Medulla oblongata (tissue), 1 donor: ENCODE measurements at regions not wholly inside any gene's neighbourhood (a gene's known extent, or its start where the extent isn't known, plus 50 kb on each side); places are given as distances from the start of the nearest gene placed in this dataset.
"Not testable (repeated sequence)": the region's sequence is repeated elsewhere in the genome, so short reads cannot be mapped to it uniquely, and the experiment has no call there.

ENCODE experiments used
- DNase-seq: peaks from one replicate; pipeline ENCODE4 v3.0.0-alpha.2; 2015; ENCODE audit errors: extremely low spot score

- not testable (repeated sequence) for DNase-seq
Measured at GRCh38 chr2:208685929-208686328, 279.3 kb downstream of the PTH2R start.

DNA sequence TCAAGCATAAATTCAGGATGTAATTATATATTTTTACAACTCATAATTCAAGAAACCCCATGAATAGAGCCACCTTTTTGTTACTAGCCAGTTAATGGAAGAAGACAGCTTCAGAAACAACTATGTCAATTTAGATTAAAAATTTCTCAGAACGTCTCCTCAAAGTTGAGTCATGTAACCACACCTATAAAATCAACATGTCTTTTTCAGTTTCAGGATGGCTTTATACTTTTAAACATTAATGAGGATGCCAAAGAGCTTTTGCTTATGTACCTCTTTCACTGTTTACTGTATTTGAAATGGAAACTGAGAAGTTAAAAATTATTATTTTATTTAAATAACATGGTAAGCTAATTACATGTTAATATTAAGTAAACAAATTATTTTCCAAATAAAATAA, 280.1 kb downstream of the PTH2R start:
- no peak for DNase-seq

GRCh38 chr2:208687720-208688119, 281.1 kb downstream of the PTH2R start:
- not testable (repeated sequence) for DNase-seq

DNA sequence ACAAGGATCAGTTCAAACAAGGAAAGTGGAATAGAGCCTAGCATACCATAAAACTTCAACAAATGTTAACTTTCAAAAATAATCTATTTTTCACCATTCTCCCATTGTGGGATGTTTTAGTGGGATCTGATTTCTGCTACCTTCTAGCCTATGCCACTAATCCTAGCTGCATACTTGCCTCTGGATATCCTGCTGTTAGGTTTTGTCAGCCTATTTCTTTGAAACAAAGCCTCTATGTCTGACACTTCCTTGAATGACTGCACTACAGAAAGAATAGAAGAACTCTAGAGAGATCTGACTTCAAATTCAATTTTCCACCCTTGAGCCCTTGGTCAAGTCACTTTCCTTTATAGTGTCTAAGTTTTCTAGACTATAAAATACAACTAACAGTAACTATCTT, 291.5 kb downstream of the PTH2R start:
- no peak for DNase-seq

DNA sequence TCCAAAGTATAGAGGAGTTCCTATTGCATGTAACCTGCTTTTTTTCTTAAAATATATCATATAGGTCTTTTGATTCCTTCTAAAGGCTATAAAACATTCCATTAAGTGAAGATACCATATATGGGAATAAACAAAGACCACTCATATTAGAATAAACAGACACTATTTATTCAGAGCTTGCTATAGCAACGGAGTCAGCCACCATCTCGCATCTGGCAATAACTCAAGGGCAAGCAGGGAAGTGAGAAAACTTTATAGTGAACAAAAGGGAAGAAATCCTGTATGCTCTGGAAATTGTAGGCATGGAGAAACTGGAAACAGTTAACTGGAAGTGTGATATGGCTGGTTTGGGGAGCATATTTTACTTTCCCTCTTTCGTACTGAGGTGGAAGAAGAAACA, 301.9 kb downstream of the PTH2R start:
- DNase-seq = no peak

DNA sequence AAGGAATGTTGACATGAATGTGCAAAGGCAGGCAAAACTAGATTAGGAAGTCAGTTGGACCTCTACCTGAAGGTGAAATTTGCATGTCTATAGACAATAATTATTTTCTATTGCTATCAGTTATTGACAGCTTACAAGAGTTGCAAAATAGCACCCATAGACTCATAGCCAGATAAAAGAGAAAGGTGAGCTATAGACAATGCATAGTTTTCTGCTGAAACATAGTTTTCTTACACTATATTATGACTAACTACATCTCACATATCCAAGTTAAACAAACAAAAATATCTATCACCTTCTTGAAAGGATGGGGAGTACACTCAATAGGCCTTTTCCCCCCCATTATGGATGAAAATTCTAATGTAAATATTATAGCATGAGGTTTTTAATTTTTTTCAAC, 305.0 kb downstream of the PTH2R start:
- DNase-seq = no peak

DNA sequence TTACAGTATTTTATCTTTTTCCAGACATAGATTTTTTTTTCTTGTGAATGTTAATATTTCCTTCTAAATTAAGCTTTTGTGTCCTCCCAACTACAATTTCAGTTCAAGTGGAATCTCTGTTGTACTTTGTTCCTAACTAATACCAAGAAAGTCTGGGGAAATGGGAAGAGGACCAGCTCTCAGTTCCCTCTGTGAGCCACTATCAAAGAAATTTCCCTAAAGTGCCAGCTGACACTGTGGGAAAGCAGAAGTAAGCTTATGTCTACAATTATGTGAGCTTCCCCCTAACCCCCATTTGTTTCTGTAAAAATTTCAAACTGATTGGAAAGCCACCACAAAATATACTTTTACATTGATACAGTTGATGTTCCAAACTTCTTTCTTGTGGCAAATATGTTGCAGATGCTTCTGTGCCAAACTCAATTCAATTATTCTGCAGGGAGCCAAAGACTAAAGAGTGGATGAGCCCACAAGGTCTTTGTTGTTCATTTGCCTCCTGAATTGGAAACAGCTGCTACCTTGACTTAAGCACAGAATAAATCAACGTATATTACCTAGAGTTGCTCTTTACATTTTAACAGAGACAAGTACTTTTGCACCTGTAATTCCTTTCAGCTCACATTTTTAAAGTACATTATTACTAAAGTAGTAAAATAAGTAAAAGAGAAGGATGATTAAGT, 306.6 kb downstream of the PTH2R start:
- DNase-seq = peak; percentile 49

DNA sequence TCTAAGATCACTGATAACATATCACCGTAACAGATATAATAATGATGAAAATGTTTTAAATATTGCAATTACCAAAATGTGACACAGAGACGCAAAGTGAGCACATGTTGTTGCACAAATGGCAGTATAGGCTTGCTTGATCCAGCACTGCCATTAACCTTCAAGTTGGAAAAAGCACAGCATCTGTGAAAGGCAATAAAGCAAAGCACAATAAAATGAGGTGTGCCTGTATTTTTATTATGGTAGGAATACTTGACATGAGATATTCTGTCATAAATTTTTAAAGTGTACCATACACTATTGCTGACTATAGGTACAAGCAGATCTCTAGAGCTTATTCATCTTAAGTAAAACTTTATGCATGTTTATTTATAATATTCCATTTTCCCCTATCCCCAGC, 312.2 kb downstream of the PTH2R start:
- DNase-seq = no peak

DNA sequence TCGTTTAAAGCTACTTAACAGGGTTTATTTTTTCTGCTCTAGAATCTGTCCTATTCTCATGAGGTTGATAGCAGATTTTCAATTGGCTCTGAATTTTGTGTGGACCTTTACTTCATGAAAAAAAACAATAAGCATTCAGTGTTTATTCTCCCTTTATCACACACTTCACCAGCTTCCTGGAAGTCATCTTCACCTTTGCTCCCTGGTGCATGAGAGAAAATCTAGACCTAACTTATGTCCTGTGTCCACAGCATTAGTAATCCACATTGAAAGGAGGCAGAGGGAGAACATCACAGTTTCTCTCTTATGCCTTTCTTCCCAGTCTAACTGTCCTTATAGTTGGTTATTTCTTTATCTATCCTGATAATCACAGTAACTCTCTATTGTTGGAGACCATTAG, 316.1 kb downstream of the PTH2R start:
- no peak for DNase-seq

DNA sequence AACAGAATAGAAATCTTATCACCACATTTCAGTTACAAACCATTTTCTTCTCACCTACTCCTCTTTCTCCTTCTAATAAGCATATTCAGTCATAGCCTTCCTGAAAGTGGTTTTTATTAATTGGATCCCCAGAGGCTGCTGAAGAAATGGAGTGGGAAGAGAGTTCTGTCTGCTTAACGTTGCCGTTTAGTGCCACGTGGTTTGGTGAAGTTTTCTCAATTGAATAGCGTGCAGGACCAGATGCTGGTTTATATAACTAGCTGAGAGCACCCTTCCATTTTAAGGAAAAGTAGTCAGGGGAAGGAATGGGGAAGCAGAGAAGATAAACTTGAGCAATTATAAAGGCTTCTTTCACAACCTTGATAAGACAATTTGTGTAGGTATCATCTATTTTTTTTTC, 318.7 kb downstream of the PTH2R start:
- DNase-seq = no peak

DNA sequence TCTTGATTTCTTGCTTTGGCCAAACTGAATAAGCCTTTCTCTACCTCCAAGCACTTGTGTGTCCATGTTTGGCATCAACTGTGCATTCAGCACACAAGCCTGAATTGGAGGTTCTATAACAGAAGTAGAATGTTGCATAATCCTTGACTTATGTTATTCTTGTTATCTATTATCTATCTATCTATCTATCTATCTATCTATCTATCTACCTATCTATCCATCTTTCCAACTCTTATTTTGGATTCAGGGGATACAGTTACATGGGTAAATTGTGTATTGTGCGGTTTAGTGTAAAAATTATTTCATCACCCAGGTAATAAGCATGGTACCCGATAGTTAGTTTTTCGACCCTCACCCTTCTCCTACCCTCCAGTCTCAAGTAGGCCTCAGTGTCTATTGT, 319.6 kb downstream of the PTH2R start:
- DNase-seq = no peak

DNA sequence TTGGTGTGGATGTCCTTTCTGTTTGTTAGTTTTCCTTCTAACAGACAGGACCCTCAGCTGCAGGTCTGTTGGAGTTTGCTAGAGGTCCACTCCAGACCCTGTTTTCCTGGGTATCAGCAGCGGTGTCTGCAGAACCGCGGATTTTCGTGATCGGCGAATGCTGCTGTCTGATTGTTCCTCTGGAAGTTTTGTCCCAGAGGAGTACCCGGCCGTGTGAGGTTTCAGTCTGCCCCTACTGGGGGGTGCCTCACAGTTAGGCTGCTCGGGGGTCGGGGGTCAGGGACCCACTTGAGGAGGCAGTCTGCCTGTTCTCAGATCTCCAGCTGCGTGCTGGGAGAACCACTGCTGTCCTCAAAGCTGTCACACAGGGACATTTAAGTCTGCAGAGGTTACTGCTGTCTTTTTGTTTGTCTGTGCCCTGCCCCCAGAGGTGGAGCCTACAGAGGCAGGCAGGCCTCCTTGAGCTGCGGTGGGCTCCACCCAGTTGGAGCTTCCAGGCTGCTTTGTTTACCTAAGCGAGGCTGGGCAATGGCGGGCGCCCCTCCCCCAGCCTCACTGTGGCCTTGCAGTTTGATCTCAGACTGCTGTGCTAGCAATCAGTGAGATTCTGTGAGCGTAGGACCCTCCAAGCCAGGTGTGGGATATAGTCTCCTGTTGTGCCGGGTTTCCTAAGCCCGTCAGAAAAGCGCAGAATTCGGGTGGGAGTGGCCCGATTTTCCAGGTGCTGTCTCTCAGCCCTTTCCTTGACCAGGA, 345.2 kb downstream of the PTH2R start:
- not testable (repeated sequence) for DNase-seq

GRCh38 chr2:208757364-208757763, 350.8 kb downstream of the PTH2R start:
- no peak for DNase-seq

GRCh38 chr2:208773074-208773473, 366.5 kb downstream of the PTH2R start:
- not testable (repeated sequence) for DNase-seq

DNA sequence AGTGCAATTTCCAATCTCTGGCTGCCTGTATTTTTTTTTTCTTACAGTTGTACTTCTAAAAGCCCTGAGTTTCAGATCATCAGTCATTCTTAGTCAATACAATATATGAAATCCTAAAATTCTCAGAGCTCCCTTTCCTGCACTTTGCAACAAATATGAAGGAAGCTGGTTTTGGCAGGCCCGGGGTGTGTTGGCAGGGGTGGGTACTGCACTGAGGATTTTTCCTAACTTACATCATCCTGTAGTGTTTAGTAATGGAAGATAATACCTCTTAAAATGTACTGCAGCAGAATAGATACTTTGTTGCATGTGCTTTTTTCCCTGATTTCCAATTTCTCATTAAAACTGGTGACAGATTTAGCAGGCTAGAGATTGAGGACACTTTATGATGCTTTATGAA, 374.6 kb downstream of the PTH2R start:
- DNase-seq = no peak

- DNase-seq = no peak
Measured at GRCh38 chr2:208782097-208782496, 375.5 kb downstream of the PTH2R start.

- no peak for DNase-seq
Measured at GRCh38 chr2:208783184-208783583, 376.6 kb downstream of the PTH2R start.

DNA sequence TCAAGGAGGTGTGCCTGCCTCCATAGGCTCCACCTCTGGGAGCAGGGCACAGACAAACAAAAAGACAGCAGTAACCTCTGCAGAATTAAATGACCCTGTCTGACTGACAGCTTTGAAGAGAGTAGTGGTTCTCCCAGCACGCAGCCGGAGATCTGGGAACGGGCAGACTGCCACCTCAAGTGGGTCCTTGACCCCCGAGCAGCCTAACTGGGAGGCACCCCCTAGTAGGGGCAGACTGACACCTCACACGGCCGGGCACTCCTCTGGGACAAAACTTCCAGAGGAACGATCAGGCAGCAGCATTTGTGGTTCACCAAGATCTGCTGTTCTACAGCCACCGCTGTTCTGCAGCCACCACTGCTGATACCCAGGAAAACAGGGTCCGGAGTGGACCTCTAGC, 378.2 kb downstream of the PTH2R start:
- not testable (repeated sequence) for DNase-seq

DNA sequence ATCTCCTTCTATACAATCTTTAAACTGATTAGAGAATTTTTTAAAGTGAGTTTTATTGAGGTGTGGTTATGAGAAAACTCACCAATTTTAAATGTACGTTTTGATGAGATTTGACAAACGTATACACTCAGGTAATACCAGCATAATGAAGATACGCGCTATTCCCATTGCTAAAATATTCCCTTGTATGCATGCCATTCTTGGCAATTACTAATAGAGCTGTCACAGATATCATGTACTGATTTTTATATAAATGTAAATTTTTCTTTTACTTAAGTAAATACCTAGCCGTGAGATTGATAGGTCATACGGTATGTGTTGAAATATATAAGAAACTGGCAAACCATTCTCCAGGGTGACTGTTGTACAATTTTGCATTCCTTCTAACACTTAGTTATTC, 384.7 kb downstream of the PTH2R start:
- no peak for DNase-seq

- DNase-seq = no peak
Measured at GRCh38 chr2:208792766-208793165, 386.2 kb downstream of the PTH2R start.

DNA sequence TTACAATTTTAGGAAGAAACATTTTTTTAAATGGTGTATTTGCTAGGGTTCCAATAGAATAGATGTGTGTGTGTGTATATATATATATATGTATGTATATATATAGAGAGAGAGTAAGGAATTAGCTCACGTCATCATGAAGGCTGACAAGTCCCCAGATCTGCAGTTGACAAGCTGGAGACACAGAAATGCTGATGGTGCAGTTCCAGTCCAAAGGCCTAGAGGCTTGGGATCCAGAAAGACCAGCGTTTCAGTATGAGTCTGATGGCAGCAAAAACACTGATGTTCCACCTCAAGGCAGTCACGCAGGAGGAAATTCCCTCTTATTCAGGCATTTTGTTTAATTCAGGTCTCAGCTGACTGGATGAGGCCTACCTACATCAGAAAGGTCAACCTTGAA, 386.8 kb downstream of the PTH2R start:
- no peak for DNase-seq

DNA sequence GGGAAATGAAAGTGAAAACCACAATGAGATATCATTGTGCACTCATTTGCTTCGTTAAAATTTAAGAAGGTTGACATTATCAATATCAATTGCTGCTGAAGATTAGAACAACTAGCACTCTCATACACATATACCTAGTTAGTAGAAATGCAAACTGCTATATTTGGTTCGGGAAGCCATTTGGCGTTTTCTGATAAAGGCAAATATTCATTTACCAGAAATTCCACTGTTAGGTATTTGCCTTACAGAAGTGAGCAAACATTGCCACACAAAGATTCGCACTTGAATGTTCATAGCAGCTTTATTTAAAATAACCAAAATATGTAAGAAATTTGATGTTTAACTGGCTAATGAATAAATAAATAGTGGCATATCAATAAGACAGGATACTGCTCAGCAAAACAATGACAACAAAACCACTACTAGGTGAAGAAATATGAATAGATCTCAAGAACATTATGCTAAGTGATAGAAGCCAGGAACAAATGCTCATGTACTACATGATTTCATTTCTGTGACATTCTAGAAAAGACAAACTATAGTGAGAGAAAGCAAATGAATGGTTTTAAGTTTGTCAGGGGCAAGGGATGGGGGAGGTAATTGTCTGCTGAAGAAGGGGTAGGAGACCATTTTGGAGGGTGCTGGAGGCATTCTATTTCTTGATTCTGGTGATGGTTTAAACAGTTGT, 387.8 kb downstream of the PTH2R start:
- no peak for DNase-seq

- DNase-seq = no peak
Measured at GRCh38 chr2:208798698-208799097, 392.1 kb downstream of the PTH2R start.
